GM19238 (cell line): ENCODE measurements at regions not wholly inside any gene's neighbourhood (a gene's known extent, or its start where the extent isn't known, plus 50 kb on each side); places are given as distances from the start of the nearest gene placed in this dataset.

ENCODE experiments used
- DNase-seq: peaks from one replicate; pipeline ENCODE4 v3.0.0; 2011; ENCODE audit warnings: low spot score; ENCODE audit not compliant: insufficient read length

GRCh38 chr2:58981237-58981636, 740.1 kb upstream of the FANCL start:
- no peak for DNase-seq

- no peak for DNase-seq
These were observed 735.4 kb upstream of the FANCL start for GRCh38 chr2:58976375-58977071.

DNA sequence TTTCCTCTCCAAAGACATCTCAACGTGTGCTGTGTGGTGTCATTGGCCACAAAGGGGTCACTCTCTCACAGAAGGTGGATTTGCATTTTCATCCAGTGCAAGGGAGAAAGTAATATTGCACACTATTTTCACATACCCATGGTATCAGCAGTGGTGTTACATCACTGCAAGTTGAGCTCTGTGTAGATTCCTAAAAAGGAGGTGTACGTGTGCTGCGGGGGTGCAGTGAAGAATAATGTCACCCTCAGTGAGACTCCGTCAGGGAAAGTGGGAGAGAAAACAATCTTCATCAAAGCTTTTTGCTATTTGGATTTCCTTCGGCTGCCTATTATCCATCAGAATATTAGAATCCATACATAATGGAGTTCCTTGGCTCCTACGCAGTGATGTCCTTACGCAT, 733.8 kb upstream of the FANCL start:
- DNase-seq, result no peak

DNA sequence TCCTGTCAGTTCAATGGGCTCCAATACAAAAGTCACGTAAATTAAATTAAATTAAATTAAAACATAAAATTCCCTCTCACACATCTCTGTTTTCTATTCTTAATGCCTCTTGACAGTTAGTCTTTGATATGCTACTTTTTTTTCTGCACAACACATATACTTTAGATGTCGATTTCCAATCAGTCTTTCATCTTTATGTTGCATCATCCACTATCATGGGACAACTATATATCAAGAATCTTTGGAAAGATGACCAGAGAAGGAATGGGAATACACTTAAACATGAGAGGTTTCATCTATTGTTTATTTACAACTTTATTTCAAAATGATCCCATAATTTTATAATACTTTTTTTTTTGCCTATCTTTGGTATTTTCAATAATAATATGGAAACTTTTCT, 733.3 kb upstream of the FANCL start:
- no peak for DNase-seq

- DNase-seq, result no peak
These were observed 732.7 kb upstream of the FANCL start for GRCh38 chr2:58973811-58974281.

DNA sequence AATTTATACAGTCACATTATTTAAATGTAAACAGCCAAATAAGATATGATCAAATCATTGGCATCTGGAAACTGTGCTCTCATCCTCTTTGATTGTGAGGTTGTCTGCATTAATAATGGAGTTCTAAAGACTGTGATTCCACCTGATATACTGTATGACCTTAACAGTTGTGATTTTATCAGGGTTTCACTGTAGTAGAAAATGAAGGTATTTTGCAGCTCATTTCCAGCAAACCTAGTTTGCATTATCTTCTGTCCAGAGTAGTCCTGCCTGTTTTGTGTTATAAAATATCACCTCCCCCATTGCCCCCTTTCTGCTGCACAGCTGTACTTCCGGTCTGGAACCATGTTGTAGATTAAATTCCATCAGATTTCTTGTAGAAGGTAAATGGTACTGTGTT, 731.6 kb upstream of the FANCL start:
- no peak for DNase-seq

DNA sequence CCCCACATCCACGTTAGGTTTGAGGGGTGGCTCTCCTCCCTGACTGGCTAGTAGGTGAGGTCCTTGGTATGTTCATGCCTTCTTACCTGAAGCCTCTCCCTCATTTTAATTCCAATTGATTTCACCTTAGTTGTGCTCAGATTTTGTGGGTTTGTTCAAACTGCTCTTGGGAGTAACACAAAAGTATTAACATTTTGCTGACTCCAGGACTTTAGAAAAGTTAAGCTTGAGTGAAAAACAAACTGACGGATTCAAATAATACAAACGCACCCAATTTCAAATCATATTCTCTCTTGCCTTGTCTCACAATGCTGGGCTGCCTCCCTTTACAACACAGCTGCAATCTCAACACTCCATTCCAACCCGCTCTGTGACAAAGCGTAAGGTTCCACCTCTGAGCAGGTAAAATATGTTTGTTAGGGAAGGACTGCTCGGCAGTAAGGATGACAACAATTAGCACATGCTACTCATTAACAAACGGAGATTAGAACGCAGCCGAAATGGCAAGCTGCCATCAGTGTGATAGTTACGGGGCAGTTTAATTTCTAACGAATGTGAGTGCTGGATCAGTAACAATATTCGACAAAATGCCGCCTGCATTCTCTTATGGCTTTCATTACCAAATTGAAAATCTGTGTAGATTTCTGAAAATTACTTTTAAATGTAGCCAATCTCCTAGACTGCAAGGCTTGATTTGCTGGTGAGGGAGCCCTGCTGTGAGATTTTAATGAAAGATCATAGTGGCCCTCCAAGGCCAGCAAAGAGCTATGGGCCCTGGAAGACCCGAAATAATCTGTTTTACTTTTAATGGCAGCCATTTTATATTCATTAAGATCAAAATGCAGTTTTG, 730.6 kb upstream of the FANCL start:
- no peak for DNase-seq

- DNase-seq, result no peak
These were observed 729.2 kb upstream of the FANCL start for GRCh38 chr2:58970365-58970764.

- no peak for DNase-seq
These were observed 727.8 kb upstream of the FANCL start for GRCh38 chr2:58968885-58969284.

GRCh38 chr2:58967736-58968135, 726.6 kb upstream of the FANCL start:
- DNase-seq, result no peak

GRCh38 chr2:58965602-58966001, 724.5 kb upstream of the FANCL start:
- no peak for DNase-seq

- DNase-seq, result no peak
These were observed 718.9 kb upstream of the FANCL start for GRCh38 chr2:58959996-58960395.

DNA sequence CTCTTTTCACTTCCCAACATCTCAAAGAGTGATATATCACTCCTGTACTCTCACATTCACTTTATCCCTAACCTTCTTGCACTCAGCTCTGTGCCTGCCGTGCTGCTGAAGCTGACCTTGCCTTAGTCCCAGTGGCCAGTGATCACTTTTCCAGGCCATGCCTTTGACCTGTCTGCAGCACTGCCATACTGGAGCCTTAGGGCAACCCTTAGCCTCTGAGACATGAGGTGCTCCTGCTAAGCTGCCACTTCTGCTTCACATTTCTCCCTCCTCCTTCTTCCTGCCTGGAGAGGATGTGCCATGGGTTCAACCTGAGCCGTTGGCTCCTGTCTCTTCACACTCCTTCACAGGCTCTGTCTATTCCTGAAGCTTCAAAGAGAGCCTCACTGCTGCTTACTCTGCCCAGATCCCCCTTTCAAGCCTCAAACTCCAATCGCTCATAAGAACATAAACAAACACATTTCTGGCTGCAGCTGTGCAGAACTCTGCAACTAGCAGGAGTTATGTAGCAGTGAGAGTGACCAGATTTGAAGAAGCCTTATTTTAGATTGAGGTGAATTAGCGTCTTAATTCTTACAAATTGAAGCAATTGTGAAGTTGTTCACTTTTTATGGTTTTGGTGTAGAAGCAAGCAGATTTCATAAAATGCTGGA, 716.2 kb upstream of the FANCL start:
- no peak for DNase-seq

DNA sequence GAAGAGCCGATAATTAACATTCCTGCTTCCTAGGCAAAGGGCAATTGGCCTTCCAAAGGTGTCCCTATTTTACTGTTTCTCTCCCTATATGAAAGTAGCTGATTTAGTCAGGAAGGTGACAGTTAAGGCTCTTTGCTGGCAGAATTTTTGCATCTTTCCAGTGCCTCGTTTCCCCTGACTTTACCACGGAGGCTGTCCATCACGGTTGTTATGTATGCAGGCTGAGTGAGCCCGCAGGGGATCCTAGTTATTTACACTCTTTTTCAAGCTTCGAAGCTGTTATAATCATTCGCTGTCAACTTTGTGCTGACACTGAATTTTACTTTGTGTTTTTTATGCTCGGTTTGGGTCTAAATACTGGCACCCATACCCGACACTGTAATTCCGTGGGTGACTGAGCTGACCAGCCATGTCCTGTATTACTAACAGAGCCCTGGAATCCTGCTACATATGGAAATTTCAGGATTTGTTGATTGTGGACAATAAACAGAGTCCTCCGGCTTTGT, 713.8 kb upstream of the FANCL start:
- no peak for DNase-seq

GRCh38 chr2:58951722-58952121, 710.6 kb upstream of the FANCL start:
- DNase-seq, result no peak

DNA sequence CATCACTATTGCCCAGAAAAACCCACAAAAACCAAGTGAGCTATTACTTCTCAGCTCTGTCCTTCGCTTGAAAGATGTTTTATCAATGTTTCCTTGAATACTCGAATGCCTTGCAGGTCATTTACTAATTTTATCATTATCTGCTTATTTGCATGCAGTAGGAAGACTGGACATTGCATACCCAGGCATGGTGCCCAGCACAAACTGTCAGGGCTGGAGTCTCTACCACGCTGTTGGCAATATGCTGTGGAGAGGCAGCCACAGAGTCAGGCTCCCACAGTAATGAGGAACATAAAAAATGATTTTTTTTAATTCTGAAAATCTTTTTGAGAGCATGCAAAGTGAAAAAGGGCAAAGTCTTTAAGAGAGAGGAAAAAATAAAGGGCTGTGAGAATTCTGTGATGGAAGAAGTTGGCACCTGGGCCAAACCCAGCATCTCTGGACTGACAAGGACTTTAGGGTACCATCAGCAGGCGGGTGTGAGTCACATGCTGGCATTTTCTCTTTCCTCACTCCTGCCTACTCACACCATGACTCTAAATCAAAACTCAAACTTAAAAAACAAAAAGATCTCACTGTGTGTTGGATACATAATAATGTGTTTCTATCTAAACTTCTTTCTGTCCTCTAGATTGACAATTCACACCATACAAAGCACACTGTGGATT, 709.8 kb upstream of the FANCL start:
- DNase-seq, result no peak

GRCh38 chr2:58939388-58939787, 698.3 kb upstream of the FANCL start:
- DNase-seq, result no peak

DNA sequence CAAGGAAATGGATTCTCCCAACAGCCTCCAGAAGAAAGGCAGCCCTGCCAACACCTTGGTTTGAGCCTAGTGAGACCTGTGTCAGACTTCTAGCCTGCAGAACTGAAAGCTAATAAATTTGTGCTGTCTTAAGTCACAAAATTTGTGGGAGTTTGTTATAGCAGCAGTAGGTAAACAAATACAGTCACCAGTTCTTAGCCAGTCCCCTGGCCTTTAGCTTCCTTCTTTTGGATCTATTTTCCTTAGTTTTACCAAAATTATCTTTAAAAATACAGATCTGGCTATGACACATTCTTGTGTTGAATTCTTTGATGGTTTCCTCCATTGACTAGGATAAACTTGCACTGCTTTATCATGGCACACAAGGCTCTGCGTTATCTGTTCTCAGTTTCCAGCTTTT, 697.9 kb upstream of the FANCL start:
- no peak for DNase-seq

DNA sequence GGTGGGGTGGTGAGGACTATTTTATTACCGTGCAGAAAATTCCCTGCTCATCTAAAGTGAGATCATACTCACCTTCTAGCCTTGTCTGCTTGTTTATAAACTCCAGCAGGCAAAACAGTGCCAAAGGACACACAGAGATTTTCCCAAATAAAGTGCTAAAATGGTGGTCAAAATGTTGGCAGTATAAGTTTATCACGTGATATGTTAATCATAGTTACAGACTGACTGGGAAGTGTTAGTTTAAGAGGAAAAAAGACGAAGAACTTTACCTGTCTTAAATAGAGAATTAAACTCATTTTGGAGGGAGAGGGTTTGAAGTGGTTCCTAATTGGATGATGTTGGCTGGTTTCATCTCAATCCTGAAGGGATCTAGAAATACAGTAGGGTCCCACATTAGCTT, 691.7 kb upstream of the FANCL start:
- no peak for DNase-seq

DNA sequence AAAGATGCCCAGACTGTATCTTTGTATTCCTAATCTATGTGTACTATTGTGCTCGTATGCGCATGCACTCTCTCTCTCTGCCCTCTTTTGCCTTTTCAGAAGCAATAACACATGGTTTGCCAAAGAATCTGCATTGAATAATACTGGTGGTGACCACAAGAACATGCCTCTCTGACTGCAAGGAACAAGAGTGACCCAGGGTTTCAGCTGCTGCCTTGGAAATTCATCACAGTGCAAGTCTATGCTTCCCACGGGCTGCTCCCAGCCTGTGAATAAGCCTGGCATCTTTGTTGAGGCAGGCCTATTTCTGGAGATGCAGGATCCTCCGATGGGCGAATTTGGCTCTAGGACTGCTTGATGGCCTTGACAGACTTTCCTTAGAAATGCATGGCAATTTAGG, 689.4 kb upstream of the FANCL start:
- no peak for DNase-seq

GRCh38 chr2:58928973-58929372, 687.8 kb upstream of the FANCL start:
- DNase-seq, result no peak

DNA sequence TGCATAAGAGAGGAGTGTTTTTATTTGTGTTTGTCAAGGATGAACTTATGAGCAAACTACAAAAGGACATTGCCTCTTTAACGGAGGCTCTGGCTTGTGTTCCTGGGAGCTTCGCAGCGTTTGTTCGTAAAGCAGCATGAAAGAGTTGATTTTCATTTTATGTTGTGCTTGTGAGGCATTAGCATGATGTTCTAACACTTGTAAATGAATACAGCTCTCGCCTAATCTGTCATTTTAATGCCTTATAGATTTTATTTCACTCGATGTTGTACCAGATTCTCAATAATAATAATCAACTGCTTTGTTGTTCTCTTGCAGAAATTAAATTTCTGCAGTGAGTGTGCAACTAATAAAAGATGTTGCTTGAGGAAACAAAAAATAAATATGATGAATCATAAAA, 687.3 kb upstream of the FANCL start:
- no peak for DNase-seq
